Muscle layer of colon (tissue), 2 donors: ENCODE measurements at regions not wholly inside any gene's neighbourhood (a gene's known extent, or its start where the extent isn't known, plus 50 kb on each side); places are given as distances from the start of the nearest gene placed in this dataset.
"Not testable (repeated sequence)": the region's sequence is repeated elsewhere in the genome, so short reads cannot be mapped to it uniquely, and the experiment has no call there.

Source experiments
- H3K27ac ChIP-seq: one replicate; pipeline ENCODE4 v1.7.0; 2013; ENCODE audit warnings: low read depth, mild to moderate bottlenecking, low read length, moderate library complexity
- H3K27me3 ChIP-seq, 2 donors: one replicate each; pipeline ENCODE4 v1.7.0; 2013; ENCODE audit warnings: low read length in 2 of 2, mild to moderate bottlenecking in 2 of 2; ENCODE audit not compliant: insufficient read depth in 2 of 2, control insufficient read depth in 1 of 2
- H3K36me3 ChIP-seq: one replicate; pipeline ENCODE4 v1.7.0; 2013; ENCODE audit warnings: mild to moderate bottlenecking, low read length; ENCODE audit not compliant: insufficient read depth
- H3K4me1 ChIP-seq: one replicate; pipeline ENCODE4 v1.7.0; 2013; ENCODE audit warnings: mild to moderate bottlenecking, low read length; ENCODE audit not compliant: insufficient read depth
- H3K4me3 ChIP-seq, 2 donors: one replicate each; pipeline ENCODE4 v1.7.0; 2013; ENCODE audit warnings: low read length in 2 of 2, low read depth in 1 of 2, mild to moderate bottlenecking in 1 of 2, moderate library complexity in 1 of 2
- H3K9ac ChIP-seq: one replicate; pipeline ENCODE4 v1.7.0; 2013; ENCODE audit warnings: low read length
- H3K9me3 ChIP-seq: one replicate; pipeline ENCODE4 v1.7.0; 2013; ENCODE audit warnings: mild to moderate bottlenecking, low read length
- donor health status: abdominal sarcoma.
- donor health status: Adenocarcinoma of cecum.

DNA sequence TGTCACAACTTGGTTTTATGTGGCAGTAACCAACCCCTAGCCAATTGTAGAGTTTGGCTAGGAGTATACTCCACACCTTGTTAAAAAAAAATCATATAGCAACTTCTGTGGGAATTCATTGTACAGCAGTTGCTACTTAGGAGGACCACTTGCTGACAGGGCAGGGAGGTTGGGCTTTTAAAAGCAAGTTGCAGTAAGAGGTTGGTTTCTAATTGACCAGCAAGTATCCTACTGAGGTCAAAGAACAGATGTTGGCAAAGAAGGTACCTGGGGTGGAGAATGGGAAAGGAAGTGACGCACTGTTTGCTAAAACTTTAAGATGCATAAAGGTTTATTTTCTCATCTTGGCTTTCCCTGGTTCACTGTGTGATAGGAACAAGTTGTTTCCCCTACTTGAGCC is 104.6 kb downstream of the TBX3 start:
- Histone ChIP-seq H3K27ac (no peak overlapping the region), H3K9me3 (no peaks in the 10 kb centered on the region), H3K9ac (no peak overlapping the region), H3K27me3 (no peaks in the 10 kb centered on the region), H3K36me3 (no peaks in the 10 kb centered on the region), H3K4me1 (no peaks in the 10 kb centered on the region), H3K4me3 (no peak overlapping the region)

- H3K27me3 ChIP-seq, result no peaks in the 10 kb centered on the region
- no peaks in the 10 kb centered on the region for H3K36me3 ChIP-seq
- H3K9ac ChIP-seq, result no peak overlapping the region
- H3K27ac ChIP-seq, result no peak overlapping the region
- no peak overlapping the region for H3K4me3 ChIP-seq
- H3K9me3 ChIP-seq, result no peaks in the 10 kb centered on the region
- H3K4me1 ChIP-seq, result no peaks in the 10 kb centered on the region
Observed at GRCh38 chr12:114562654-114563053, 121.3 kb downstream of the TBX3 start.

- H3K9ac ChIP-seq, result no peak overlapping the region
- no peak overlapping the region for H3K27ac ChIP-seq
- H3K4me1 ChIP-seq, result no peaks in the 10 kb centered on the region
- H3K9me3 ChIP-seq, result no peaks in the 10 kb centered on the region
- H3K4me3 ChIP-seq, result no peak overlapping the region
- no peaks in the 10 kb centered on the region for H3K27me3 ChIP-seq
- H3K36me3 ChIP-seq, result no peaks in the 10 kb centered on the region
Observed at GRCh38 chr12:114555451-114555850, 128.5 kb downstream of the TBX3 start.

GRCh38 chr12:114547636-114548035 is 136.3 kb downstream of the TBX3 start:
- Histone ChIP-seq H3K36me3 (no peaks in the 10 kb centered on the region), H3K27me3 (no peaks in the 10 kb centered on the region), H3K9me3 (no peaks in the 10 kb centered on the region), H3K4me3 (no peak overlapping the region), H3K27ac (no peak overlapping the region), H3K4me1 (no peaks in the 10 kb centered on the region), H3K9ac (no peak overlapping the region)

DNA sequence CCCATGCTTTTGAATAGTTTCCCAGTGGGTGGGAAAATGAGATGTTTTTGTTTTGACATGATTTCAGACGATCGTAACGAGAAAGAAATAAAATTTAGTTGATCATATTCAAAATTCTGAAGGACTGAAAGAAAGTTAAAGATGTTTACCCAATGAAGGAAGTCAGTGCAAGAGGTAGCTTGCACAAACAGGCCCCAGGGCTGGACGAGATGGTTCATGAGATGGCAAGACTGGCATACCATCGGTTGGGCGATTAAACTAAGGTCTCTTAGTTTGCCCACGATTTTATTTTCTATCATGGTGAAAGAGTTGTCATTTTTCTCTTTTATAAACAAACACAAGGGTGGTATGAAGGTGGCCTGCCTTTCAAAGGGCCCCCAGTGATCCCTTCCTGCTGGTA is 124.5 kb upstream of the TBX5 start:
- H3K9me3 ChIP-seq, result no peaks in the 10 kb centered on the region

DNA sequence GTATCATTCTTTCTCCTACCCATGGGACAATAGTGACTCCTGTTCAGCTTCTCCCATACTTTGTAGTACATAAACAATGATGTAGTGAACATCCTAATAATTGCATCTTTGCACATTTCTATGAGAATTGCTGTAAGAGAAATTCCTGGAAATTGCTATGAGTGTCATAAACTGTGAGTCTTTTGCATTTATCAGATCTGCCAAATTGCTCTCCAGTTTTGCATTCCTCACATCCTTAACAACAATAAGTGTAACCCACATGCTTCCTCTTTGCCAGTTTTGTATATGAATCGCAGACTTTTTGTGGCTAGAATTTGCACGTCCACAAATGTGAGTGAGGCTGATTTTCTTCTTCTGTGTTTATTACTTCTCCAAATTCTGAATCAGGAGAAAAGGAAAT is 124.0 kb upstream of the TBX5 start:
- Histone ChIP-seq H3K27me3 (no peaks in the 10 kb centered on the region), H3K9ac (no peak overlapping the region), H3K9me3 (no peaks in the 10 kb centered on the region), H3K4me1 (no peaks in the 10 kb centered on the region), H3K4me3 (no peak overlapping the region), H3K36me3 (no peaks in the 10 kb centered on the region), H3K27ac (no peak overlapping the region)

More for the DNA sequence above, 124.5 kb upstream of the TBX5 start:
- no peak overlapping the region for H3K27ac ChIP-seq
- no peaks in the 10 kb centered on the region for H3K4me1 ChIP-seq
- H3K36me3 ChIP-seq, result no peaks in the 10 kb centered on the region
- no peak overlapping the region for H3K9ac ChIP-seq
- H3K4me3 ChIP-seq, result no peak overlapping the region
- H3K27me3 ChIP-seq, result no peaks in the 10 kb centered on the region

- Histone ChIP-seq H3K36me3 (no peaks in the 10 kb centered on the region), H3K4me3 (no peak overlapping the region), H3K9ac (no peak overlapping the region), H3K27ac (no peak overlapping the region), H3K27me3 (no peaks in the 10 kb centered on the region), H3K9me3 (no peaks in the 10 kb centered on the region), H3K4me1 (no peaks in the 10 kb centered on the region)
Observed at GRCh38 chr12:114528766-114529165, 122.8 kb upstream of the TBX5 start.

GRCh38 chr12:114521160-114521559 is 115.2 kb upstream of the TBX5 start:
- not testable (repeated sequence) for H3K27me3 ChIP-seq, H3K27ac ChIP-seq, H3K4me1 ChIP-seq, H3K36me3 ChIP-seq, H3K9ac ChIP-seq, H3K4me3 ChIP-seq, H3K9me3 ChIP-seq

- no peaks in the 10 kb centered on the region for H3K4me1 ChIP-seq
- no peaks in the 10 kb centered on the region for H3K9me3 ChIP-seq
- H3K36me3 ChIP-seq, result no peaks in the 10 kb centered on the region
- H3K4me3 ChIP-seq, result no peak overlapping the region
- H3K27ac ChIP-seq, result no peak overlapping the region
- no peak overlapping the region for H3K9ac ChIP-seq
- H3K27me3 ChIP-seq, result peaks cover 0 to 4% of the 10 kb centered on the region in 2 donors
Observed at GRCh38 chr12:114512351-114512750, 106.4 kb upstream of the TBX5 start.

DNA sequence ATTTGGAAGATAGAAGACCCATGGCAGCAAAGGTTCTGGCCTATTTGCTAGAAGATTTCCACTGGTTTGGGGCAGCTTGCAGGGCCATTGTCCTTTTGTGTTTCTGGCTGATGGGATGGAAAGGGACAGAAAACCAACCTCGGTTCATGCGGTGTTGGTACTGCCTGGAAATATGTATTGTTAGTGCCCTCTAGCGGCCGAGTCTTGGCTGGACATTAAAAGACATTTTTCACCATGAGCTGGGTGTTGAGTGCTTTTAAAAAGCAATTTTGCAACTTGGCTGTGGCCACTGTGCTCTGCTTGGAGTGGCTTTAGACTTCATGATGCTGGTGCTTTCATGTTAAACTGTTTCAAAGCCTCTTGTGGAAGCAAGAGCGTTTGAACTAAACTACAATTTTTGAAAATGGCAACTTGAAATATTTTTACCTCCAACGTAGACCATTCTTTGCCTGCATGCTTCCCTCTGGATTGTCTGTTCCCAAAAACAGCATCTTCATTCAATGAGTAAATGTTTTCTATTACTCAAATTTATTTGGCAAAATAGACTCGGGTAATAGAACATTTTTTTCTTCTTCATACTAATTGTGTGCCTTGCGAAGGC is 102.7 kb upstream of the TBX5 start:
- Histone ChIP-seq H3K4me1 (no peaks in the 10 kb centered on the region), H3K36me3 (no peaks in the 10 kb centered on the region), H3K9ac (no peak overlapping the region), H3K9me3 (no peaks in the 10 kb centered on the region), H3K27ac (no peak overlapping the region), H3K27me3 (peaks cover 0 to 11% of the 10 kb centered on the region in 2 donors), H3K4me3 (no peak overlapping the region)

DNA sequence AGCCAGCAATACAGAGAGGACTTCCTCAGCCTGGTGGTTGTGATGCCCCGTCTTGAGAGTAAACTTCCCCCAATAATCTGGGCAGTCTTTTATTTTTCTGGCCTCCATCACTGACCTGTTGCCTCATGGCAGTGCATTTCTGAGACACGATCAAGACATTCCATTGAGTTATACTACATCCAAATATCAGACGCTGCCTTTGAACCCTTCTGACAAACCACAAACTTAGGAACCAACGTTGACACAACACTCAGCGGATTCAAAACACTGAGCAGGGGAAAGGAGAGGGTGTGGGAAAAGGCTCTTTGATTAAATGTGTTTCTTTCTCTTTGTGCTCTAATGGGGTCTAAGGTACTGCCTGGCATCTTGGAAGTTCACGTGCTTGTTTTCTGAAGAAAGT is 100.7 kb upstream of the TBX5 start:
- Histone ChIP-seq H3K4me3 (no peak overlapping the region), H3K36me3 (no peaks in the 10 kb centered on the region), H3K9ac (no peak overlapping the region), H3K4me1 (no peaks in the 10 kb centered on the region), H3K9me3 (no peaks in the 10 kb centered on the region), H3K27me3 (peaks cover 0 to 6% of the 10 kb centered on the region in 2 donors), H3K27ac (no peak overlapping the region)

GRCh38 chr12:114504311-114504710 is 98.4 kb upstream of the TBX5 start:
- Histone ChIP-seq H3K4me1 (no peaks in the 10 kb centered on the region), H3K27ac (no peak overlapping the region), H3K36me3 (no peaks in the 10 kb centered on the region), H3K27me3 (peaks cover 16 to 17% of the 10 kb centered on the region in 2 donors), H3K9me3 (no peaks in the 10 kb centered on the region), H3K4me3 (no peak overlapping the region), H3K9ac (no peak overlapping the region)
